HG02588 (cell line): ENCODE measurements at regions not wholly inside any gene's neighbourhood (a gene's known extent, or its start where the extent isn't known, plus 50 kb on each side); places are given as distances from the start of the nearest gene placed in this dataset.

Experiments used
- ATAC-seq: cut with Tn5 transposase; IDR thresholded peaks from one replicate; pipeline ENCODE4 v1.9.1; 2021; ENCODE audit warnings: mild to moderate bottlenecking, moderate library complexity; ENCODE audit not compliant: unreplicated experiment

- no peak for ATAC-seq
These were observed 114.5 kb downstream of the RXFP2 start for GRCh38 chr13:31853643-31854326.

DNA sequence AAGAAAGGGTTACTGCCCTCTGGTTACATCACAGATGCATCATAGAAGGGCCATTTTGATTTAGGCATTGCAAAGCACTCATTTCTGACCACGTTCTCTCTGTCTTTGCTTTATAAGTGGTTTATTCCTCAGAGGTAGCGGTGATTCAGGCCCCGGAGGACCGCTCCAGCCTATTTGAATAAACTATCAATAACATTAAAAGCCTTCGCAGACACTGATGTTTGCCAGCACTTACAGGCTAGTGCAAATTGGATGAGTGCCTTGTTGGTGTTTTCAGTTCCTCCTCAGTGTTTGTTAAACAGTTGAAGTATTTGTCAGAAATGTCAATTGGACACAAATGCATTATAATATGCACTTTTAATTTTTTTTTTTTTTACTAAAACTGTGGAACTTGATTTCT, 120.2 kb downstream of the RXFP2 start:
- ATAC-seq, result no peak

GRCh38 chr13:31860002-31860401, 120.7 kb downstream of the RXFP2 start:
- ATAC-seq, result no peak

- no peak for ATAC-seq
These were observed 123.5 kb downstream of the RXFP2 start for GRCh38 chr13:31862828-31863227.

- ATAC-seq, result no peak
These were observed 125.0 kb downstream of the RXFP2 start for GRCh38 chr13:31864307-31864706.

DNA sequence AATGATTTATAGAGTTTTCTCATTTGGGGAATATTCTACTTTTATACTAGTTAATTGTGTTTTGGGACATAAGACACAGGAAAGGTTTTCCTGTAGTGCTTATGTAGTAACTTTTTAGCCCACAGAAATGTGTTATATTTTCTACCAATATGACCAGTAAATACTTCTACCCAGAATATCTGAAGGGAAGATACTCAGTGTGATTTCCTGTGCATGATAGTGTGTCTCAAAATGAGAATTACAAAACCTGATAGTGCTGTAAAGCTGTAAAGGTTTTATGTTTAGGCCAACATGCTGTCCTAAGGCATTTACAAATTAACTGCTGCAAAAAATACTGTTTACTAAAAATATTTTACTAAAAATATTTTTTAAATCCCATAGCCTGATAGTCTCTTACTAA, 126.8 kb downstream of the RXFP2 start:
- ATAC-seq, result no peak

DNA sequence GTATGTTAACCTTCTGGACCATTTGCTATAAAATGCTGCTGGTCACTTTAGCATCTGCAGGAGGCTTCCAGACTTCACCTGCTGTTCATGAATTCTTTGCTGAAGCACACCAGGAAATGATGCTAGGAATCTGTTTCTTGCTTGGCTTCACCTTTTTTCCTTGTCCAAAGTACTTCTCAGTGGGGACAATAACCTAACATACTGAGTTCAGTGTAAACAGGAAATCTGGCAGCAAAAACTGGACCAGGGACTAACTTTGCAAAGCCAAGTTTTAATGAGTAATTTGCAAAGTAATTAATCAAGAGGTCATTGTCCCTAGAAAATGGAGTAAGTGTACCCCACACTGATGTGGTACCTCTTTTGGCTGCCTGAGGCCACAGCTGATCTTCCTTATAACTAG, 128.4 kb downstream of the RXFP2 start:
- no peak for ATAC-seq

- ATAC-seq, result no peak
These were observed 130.3 kb downstream of the RXFP2 start for GRCh38 chr13:31869582-31869981.

- ATAC-seq, result no peak
These were observed 131.2 kb downstream of the RXFP2 start for GRCh38 chr13:31870511-31870910.

DNA sequence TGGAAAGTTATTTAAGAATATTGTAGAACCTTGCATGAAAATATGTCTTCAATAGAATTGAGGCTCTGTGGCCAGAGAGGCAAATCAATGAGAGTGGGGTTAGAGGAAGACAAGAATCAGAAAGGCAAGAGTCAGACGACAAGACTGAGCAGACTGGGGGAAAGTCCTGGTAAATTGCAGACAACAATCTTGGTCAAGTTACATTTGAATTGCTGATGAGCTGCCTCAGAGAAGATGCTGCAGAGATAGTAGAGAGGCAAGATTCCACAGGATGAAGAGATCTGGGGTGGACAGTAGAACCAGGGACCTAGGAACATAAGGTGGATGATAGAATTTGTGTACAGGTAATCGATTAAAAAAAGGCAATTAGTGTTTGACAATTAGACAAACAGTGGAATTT, 133.8 kb downstream of the RXFP2 start:
- no peak for ATAC-seq

- no peak for ATAC-seq
These were observed 135.8 kb downstream of the RXFP2 start for GRCh38 chr13:31875134-31875533.

- ATAC-seq, result no peak
These were observed 138.7 kb downstream of the RXFP2 start for GRCh38 chr13:31878052-31878451.

GRCh38 chr13:31878495-31878894, 139.2 kb downstream of the RXFP2 start:
- no peak for ATAC-seq

DNA sequence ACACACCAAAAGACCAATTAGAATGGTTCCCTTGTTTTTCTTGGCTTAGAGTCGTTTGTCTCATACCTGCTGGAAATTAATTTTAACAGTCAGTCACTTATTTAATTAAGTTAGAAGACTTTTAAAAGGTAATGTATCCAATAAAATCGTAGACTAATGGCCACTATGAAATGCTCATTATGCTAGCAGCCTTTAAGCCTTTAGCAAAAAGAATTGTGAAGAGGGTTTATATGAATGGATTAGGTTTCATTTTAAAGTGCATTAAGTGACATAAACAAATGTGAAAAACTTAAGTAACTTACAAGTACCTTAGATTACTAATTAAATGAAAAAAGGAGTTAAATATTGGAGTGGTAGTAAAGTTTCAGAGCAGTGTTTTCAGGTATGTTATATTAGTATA, 139.6 kb downstream of the RXFP2 start:
- ATAC-seq, result no peak

GRCh38 chr13:31880851-31881494, 141.6 kb downstream of the RXFP2 start:
- ATAC-seq, result no peak

- ATAC-seq, result no peak
These were observed 142.2 kb downstream of the RXFP2 start for GRCh38 chr13:31881495-31881882.

DNA sequence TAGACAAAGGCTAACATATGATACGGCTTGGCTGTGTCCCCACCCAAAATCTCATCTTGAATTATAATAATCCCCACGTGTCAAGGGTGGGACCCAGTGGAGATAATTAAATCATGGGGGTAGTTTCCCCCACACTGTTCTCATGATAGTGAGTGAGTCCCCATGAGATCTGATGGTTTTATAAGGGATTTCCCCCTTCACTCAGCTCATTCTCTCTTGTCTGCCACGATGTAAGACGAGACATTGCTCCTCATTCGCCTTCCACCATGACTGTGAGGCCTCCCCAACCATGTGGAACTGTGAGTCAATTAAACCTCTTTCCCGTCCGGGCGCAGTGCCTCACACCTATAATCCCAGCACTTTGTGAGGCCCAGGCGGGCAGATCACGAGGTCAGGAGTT, 143.5 kb downstream of the RXFP2 start:
- no peak for ATAC-seq

GRCh38 chr13:31884556-31884955, 145.2 kb downstream of the RXFP2 start:
- no peak for ATAC-seq

- ATAC-seq, result no peak
These were observed 145.6 kb upstream of the FRY start for GRCh38 chr13:31885994-31886393.

DNA sequence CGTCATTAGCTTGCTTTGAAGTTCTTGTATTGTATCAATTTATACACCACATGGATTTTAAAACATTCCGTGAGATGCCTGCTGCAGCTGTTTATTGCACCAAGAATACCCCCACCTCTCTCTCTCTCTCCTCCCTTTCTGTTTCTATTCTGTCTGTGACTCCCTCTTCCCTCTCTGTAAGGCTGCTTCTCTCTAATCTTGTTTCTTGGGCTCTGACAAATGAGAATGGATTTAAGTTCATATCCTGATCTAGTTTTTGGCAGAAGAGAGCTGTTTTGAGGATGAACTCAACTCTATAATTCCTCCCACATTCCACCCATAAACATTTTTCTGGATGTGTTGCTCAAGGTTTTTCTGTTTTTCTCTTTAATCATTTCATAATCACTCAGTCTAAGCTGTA, 144.3 kb upstream of the FRY start:
- ATAC-seq, result no peak

- no peak for ATAC-seq
These were observed 140.6 kb upstream of the FRY start for GRCh38 chr13:31890946-31891345.

DNA sequence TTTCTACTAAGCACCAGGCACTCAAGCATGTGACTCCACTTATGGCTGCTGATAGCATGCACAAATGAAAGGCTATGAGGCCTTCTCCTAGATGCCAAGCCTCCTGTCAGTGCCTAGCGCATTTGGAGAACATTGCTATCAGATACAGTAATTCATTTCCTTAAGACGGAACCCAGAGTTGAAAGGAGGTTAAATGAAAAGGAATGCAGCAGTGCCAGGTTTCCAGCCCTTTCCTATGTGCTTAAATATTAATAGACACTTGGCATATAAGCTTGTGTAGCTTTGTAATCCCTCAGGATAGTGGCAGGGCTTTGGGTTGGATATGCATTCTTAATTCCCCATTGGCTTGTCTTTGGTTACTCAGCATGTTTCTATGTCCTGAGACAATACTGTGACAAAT, 140.1 kb upstream of the FRY start:
- ATAC-seq, result no peak

GRCh38 chr13:31894931-31895330, 136.6 kb upstream of the FRY start:
- ATAC-seq, result no peak
